SK-N-MC (cell line): ENCODE measurements at regions not wholly inside any gene's neighbourhood (a gene's known extent, or its start where the extent isn't known, plus 50 kb on each side); places are given as distances from the start of the nearest gene placed in this dataset.

Source experiments
- EZH2 ChIP-seq: fragments of 200-600 bp; sonication (generic); IDR thresholded peaks from one replicate; pipeline ENCODE4 v1.6.1; 2017; ENCODE audit warnings: antibody characterized with exemption
- POLR2AphosphoS5 ChIP-seq: IDR thresholded peaks from 2 replicates; pipeline ENCODE4 v1.6.1; 2012; ENCODE audit warnings: mild to moderate bottlenecking, low read depth, low read length, borderline replicate concordance

DNA sequence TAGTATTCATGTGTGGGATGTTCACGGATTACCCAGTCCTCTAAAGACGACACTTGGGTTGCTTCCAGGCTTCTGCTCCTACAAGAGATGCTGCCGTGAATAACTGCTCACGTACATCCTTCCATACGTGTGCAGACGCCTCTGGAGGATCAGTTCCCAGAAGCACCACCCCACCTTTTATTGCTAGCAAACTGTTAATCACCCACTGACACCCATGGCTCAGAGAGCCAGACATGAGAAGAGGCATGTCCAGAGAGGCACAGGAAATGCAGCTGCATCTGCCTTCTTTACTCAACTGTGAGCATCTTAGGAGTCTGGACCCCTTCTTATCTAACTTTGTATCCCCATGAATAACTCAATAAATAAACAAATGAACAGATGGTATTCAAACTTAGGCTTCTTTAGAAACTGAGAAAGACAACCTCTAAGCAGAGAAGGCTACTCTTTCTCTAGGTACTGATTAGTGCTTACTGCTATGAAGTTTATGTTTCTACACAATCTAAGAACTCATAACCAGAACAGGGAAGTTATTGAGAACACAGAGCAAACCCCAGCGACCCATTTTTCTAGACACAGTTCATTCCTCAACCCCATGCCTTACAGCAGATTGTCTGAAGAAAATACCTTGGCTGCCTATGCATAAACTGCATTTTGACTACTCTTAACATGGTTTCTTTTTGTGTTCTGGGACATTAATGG, 228.7 kb upstream of the RREB1 start:
- TF ChIP-seq EZH2 (no peak), POLR2AphosphoS5 (no peak)
